Germinal center (tissue), 1 donor: ENCODE measurements at regions not wholly inside any gene's neighbourhood (a gene's known extent, or its start where the extent isn't known, plus 50 kb on each side); places are given as distances from the start of the nearest gene placed in this dataset.
"Not testable (repeated sequence)": the region's sequence is repeated elsewhere in the genome, so short reads cannot be mapped to it uniquely, and the experiment has no call there.

Source experiments
- DNase-seq: peaks from one replicate; pipeline ENCODE4 v3.0.0; 2012; ENCODE audit warnings: mixed read lengths, low spot score

DNA sequence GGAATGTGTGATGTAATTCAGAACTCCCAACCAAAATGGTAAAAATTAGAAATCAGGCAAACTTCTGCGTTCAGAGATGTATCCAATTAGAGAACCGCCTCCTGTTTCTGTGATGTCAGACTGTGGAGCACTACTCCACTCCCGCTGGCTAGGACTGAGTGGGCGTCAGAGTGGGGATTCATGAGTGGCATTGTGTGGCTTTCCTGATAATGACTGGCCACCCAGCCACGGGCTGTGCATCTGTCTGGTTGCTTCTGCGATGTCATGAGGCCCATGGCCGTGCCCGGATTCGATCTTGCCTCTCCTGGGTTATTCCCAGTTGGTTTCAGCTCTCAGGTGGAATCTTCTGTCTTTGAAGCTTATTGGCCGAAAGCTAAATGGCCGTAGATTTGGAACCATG is 87.1 kb upstream of the KCNA1 start:
- DNase-seq = no peak

GRCh38 chr12:4824380-4824779 is 85.3 kb upstream of the KCNA1 start:
- DNase-seq = no peak

DNA sequence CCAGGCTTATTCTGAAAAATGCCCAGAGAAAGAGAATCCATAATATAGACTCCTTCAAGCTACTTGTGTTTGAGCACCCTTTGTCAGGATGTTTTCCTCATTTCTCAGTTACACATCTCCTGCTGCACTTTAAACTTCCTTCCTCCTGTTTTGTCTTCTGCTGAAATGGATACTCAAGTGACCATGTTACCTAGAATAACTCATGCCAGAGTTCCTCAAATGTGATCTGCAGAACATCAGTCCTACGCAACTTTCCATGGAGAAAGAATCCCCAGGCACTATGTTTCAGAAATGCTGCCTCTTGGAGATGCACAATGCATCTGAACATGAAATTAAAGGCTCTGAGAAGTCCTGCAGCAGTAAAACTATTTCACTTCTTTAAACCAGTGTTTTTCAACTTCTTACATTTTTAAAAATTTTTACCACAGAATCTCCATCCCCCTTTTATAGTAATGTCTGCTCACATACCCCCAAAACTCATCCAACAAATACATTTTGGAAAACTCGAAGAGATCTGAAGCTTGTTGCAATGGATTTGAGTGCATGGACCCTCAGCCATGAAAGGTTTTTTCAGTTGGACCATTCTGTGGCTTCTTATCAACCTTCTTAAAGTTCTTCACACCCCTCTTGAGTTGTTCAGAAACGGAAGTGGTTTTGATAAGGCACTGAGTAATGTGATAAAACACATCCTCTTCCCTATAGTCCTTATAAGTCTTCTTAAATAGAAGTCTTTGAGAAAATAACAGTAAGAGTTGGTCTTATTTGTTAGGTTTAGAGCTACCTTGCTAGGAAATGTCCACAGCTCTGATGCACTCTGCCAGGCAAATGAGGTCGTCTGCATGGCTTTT is 84.5 kb upstream of the KCNA1 start:
- DNase-seq = no peak

- no peak for DNase-seq
Observed at GRCh38 chr12:4826909-4827308, 82.8 kb upstream of the KCNA1 start.

GRCh38 chr12:4828176-4828575 is 81.5 kb upstream of the KCNA1 start:
- no peak for DNase-seq

DNA sequence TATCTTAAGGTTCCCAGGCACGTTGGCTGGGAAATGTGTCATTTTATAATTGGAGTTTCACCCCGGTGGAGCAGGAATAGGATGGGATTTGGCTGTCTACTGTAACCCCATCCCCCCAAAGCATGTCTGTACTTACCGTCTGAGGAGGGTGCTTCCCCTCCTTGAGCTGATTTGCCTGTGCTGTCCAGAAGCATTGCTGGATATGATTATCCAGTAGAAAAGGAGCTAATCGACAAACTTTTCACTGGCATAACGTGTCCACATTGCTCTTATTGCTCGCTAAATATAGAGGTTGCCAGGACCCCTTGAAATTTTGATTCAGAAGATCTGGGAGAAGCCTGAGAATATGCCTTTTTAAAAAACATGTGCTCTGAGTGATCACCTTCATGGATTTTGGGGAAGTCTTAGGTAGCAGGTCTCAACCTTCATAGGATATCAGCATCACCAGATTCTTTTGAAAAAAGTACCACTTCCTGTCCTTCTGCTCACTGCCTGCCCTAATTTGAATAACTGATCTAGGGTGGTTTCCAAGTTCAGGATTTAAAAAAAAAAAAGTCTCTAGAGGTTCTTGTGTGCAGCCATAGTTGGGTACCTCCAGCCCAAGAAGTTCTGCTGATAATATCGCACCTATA is 80.4 kb upstream of the KCNA1 start:
- DNase-seq = peak; percentile 84

GRCh38 chr12:4829793-4830162 is 79.9 kb upstream of the KCNA1 start:
- DNase-seq = peak; percentile 35

DNA sequence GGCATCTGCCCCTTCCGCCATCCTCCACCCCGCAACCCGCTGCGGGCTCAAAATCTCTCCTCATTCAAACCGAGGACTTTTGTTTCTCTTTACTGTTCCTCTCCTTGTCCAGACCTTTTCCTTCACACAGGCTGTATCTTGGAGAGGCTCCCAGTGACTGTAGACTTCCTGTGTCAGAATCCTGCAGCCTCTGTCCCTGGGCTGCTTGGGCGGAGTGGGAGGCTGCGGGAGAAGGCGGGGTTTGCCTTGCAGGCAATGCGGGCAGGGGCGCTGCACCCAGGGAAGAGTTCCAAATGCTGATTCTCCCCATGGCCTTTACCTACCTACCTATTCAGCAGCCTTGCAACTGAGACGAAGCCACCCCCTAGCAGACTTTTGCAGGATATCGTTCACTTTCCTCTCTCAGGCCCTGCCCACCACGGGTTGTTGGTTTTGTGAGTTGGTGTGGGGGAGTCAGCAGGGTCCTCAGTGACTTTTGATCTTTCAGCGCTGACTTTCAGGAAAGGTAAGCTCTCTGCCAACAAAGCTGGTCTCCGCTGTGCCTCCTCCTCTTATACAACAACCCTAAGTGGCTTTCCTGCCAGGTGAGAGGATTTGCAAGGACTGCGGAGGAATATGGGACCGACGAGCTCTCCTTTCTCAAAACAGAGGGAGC is 79.0 kb upstream of the KCNA1 start:
- no peak for DNase-seq

GRCh38 chr12:4833053-4833452 is 76.7 kb upstream of the KCNA1 start:
- no peak for DNase-seq

- no peak for DNase-seq
Observed at GRCh38 chr12:4833524-4833923, 76.2 kb upstream of the KCNA1 start.

- DNase-seq = not testable (repeated sequence)
Observed at GRCh38 chr12:4842401-4842800, 67.3 kb upstream of the KCNA1 start.

DNA sequence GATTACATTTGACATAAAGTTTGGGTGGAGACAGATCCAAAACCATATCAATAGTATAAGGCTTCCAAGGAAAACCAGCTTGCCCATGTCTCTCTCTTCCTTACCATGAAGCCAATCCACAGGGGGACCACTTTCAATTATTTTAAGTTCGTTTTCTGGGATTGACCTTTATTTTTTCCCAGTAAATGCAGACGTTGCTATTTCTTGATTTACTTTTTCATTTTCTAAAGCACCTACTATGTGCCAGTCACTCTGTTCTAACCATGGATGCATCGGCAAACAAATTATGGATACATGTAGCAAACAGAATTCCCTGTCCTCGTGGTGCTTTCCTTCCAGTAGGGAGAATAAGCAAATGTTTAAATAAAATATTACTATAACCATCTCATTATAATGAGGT is 65.8 kb upstream of the KCNA1 start:
- DNase-seq = no peak

DNA sequence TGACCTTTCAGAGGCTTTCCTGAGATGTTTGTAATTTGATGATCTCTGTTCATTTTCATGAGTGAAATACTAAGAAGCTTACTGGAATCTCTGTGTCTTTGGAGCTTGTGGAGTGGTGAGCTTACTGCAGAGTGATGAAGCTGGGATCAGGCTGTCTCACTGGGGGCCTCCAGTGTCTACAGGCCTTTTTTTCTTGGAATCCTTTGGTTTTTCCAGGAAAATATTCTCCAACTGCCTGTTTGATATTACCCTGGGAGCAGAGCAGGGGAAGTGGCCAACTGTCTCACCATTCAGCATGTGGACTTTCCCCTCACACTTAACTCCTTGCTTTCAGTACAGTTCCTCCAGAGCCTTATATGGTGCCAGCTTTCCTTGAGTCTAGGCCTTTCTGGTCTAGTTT is 62.0 kb upstream of the KCNA1 start:
- DNase-seq = no peak

DNA sequence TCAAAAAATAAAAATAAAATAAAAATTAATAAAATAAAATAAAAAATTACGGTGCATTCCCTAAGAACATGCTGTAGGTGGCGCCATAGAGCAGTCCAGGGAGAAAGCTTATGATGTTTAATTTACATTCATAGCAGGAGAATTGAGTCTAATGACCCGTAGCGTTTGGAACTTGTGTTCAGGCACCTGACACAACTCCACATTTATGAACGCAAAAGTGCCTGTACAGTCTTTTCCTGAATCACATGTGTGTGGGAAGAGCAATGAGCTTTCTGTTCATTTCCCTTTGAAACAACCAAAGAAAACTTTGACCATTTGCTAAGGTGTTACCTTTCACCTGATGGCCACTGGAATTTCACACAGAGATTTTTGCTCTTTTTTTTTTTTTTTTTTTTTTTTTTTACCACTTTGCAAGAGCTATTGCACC is 60.6 kb upstream of the KCNA1 start:
- peak; percentile 68 for DNase-seq

GRCh38 chr12:4849795-4850345 is 59.8 kb upstream of the KCNA1 start:
- no peak for DNase-seq

DNA sequence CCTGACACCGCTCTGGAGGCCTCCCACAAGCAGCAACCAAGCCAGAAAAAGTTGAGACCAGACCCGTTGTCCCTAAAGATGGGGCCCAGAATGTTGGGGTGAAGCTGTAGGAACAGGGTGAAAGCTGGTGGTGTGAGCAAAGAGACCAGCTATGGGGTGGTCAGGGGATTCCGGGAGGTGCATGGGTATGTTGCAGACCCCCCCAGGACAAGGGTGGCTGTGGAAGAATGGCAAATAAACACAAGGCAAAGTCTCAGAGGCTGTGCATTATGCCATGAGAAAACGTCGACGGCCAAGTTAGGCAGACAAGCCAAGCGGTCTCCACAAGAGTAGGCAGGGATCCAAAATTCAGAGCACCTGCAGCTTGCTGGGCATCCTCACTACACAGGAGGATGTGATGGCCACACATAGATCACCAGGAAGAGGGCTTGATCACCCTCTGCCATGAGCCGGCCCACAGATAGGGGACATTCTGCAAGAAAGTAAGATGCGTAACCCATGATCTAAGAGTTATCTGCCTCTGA is 58.8 kb upstream of the KCNA1 start:
- DNase-seq = no peak

GRCh38 chr12:4852308-4852707 is 57.4 kb upstream of the KCNA1 start:
- DNase-seq = no peak

DNA sequence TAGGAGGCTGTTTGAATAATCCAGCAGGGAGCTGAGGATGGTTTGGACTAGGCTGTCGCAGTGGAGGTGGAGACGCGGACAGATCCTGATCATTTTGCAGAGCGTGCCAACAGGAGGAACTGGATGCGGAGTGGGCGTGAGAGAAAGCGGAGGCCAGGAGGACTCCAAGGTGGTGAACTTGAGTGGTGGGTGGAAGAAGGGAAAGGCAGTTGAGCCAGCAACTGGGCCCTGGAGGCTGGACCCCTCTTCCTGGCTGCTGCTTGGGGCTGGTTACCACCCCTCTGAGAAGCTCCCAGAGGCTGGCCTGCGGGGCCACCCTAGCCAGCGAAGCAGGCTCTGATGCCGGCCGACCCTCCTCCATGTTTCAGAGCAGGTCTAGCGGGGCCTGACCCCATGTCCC is 56.8 kb upstream of the KCNA1 start:
- no peak for DNase-seq

GRCh38 chr12:4855121-4855924 is 54.4 kb upstream of the KCNA1 start:
- DNase-seq = peak; percentile 67

DNA sequence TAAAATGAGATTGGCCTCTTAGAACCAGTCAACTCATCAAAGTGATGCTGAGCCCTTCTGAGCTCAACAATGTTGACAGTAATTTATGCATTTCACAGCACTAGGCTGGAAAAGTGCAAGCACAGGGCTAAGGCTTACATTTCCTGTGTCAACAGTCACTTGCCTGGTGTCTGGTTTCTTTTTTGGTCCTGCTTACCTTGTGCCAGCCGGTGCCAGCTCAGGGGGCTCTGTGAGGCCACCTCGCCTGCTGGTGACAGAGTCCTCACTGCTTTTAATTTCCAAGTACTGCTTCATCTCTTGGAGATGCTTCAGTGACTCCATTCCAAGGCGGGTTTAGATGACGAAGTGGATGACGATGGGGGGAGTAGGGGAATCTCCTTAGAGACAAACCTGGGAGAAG is 53.1 kb upstream of the KCNA1 start:
- no peak for DNase-seq

- DNase-seq = peak; percentile 74
Observed at GRCh38 chr12:4857472-4858291, 52.0 kb upstream of the KCNA1 start.
